ENCODE measurements at regions not wholly inside any gene's neighbourhood (a gene's known extent, or its start where the extent isn't known, plus 50 kb on each side); places are given as distances from the start of the nearest gene placed in this dataset.

DNA sequence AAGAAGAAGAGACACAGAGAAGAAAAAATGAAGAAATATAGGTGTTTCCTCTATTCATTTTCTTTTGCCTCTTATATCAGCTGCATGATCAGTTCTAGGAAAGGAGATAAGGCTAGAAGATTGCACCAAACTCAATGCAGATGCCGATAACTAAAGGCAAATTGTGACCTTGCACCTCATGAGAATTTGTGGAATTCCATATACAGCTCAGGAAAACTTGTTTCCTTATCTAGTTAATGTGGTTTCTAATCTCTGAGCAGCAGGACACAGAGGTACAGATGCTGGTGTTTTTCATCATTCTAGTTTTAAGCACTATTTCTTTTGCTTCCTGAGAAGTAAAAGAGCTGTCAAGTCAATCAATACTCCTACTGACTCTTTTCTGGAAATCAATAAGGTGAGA, 104.6 kb upstream of the NWD2 start:
- Histone ChIP-seq H3K27ac (ENCODE audit: low read depth, low read length) (no peak overlapping the region), H3K4me3 (ENCODE audit: insufficient read depth, low read depth, low read length) (no peak overlapping the region), H3K4me2 (ENCODE audit: low read length) (no peak overlapping the region), H3K9me3 (ENCODE audit: insufficient read depth, low read depth, low read length) (no peaks in the 10 kb centered on the region), H4K20me1 (ENCODE audit: insufficient read depth, low read length) (no peaks in the 10 kb centered on the region), H3K9ac (ENCODE audit: low read length) (no peak overlapping the region), H3K79me2 (ENCODE audit: insufficient read depth, low read length) (no peaks in the 10 kb centered on the region), H3K36me3 (ENCODE audit: insufficient read depth, low read length) (no peaks in the 10 kb centered on the region), H2AFZ (ENCODE audit: low read depth, low read length) (no peak overlapping the region), H3K27me3 (ENCODE audit: insufficient read depth, low read length) (no peaks in the 10 kb centered on the region), H3K4me1 (ENCODE audit: insufficient read depth, low read length) (no peaks in the 10 kb centered on the region)
- Mint-ChIP-seq H3K4me3 (ENCODE audit: unreplicated experiment) (no peak overlapping the region), H3K27ac (ENCODE audit: unreplicated experiment) (no peak overlapping the region), H3K36me3 (ENCODE audit: low read depth, unreplicated experiment) (no peaks in the 10 kb centered on the region), H3K4me1 (ENCODE audit: low read depth, unreplicated experiment) (peaks cover 4% of the 10 kb centered on the region), H3K9me3 (ENCODE audit: unreplicated experiment) (peaks cover 7% of the 10 kb centered on the region), H3K27me3 (ENCODE audit: low read depth, unreplicated experiment) (no peaks in the 10 kb centered on the region)
- no peak for FAIRE-seq
- TF ChIP-seq CTCF (IDR thresholded peaks at IDR 0.05; ENCODE audit: insufficient read depth, low read depth, low read length), result no peak
- no peak for TF ChIP-seq EZH2 (IDR thresholded peaks at IDR 0.05; ENCODE audit: insufficient read depth, low read length)
- no peak for DNase-seq (ENCODE audit: low read depth)

GRCh38 chr4:37146260-37146659, 98.3 kb upstream of the NWD2 start:
- no peak for TF ChIP-seq EZH2 (IDR thresholded peaks at IDR 0.05; ENCODE audit: insufficient read depth, low read length)
- TF ChIP-seq CTCF (IDR thresholded peaks at IDR 0.05; ENCODE audit: insufficient read depth, low read depth, low read length), result no peak
- no peaks in the 10 kb centered on the region for H3K36me3 Mint-ChIP-seq (ENCODE audit: low read depth, unreplicated experiment)
- FAIRE-seq (no peak), DNase-seq (ENCODE audit: low read depth) (no peak)
- Histone ChIP-seq H4K20me1 (ENCODE audit: insufficient read depth, low read length) (no peaks in the 10 kb centered on the region), H3K27me3 (ENCODE audit: insufficient read depth, low read length) (no peaks in the 10 kb centered on the region), H3K9me3 (ENCODE audit: insufficient read depth, low read depth, low read length) (peaks cover 2% of the 10 kb centered on the region), H3K9ac (ENCODE audit: low read length) (no peak overlapping the region), H3K27ac (ENCODE audit: low read depth, low read length) (no peak overlapping the region), H3K4me1 (ENCODE audit: insufficient read depth, low read length) (no peaks in the 10 kb centered on the region), H3K4me2 (ENCODE audit: low read length) (no peak overlapping the region), H3K79me2 (ENCODE audit: insufficient read depth, low read length) (no peaks in the 10 kb centered on the region), H3K36me3 (ENCODE audit: insufficient read depth, low read length) (no peaks in the 10 kb centered on the region), H3K4me3 (ENCODE audit: insufficient read depth, low read depth, low read length) (no peak overlapping the region), H2AFZ (ENCODE audit: low read depth, low read length) (no peak overlapping the region)
- peaks cover 4% of the 10 kb centered on the region for H3K9me3 Mint-ChIP-seq (ENCODE audit: unreplicated experiment)
- H3K4me3 Mint-ChIP-seq (ENCODE audit: unreplicated experiment), result no peak overlapping the region
- no peaks in the 10 kb centered on the region for H3K4me1 Mint-ChIP-seq (ENCODE audit: low read depth, unreplicated experiment)
- H3K27ac Mint-ChIP-seq (ENCODE audit: unreplicated experiment), result no peak overlapping the region
- H3K27me3 Mint-ChIP-seq (ENCODE audit: low read depth, unreplicated experiment), result no peaks in the 10 kb centered on the region

DNA sequence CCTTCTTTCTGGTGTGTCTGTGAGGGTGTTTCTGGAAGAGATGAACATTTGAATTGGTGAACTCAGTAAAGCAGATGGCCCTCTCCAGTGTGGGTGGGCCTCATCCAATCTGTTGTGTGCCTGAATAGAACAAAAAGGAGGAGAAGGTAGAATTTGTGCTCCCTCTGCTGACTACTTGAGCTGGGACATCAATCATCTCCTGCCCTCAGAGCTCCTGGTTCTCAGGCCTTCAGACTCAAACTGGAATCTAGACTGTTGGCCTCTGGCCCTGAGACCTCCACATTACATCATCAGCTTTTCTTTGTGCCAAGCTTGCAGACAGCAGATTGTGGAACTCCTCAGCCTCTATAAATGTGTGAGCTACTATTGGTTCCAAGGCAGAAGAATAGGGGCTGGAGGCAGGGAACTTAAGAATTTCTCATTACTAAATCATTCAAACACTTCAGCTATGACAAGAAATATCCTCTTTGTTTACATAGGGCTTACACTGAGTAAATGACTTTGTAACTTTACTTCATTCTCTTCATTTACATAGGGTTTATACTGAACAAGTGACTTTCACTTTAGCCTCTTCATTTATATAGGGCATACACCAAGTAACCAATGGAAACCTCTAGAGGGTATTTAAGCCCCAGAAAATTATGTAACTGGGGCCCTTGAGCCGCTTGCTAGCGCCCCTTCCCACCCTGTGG, 86.9 kb upstream of the NWD2 start:
- peak overlapping the region; percentile 77 for H3K27ac Mint-ChIP-seq (ENCODE audit: unreplicated experiment)
- no peaks in the 10 kb centered on the region for H3K36me3 ChIP-seq (ENCODE audit: insufficient read depth, low read length)

More for the DNA sequence above, 86.9 kb upstream of the NWD2 start:
- Mint-ChIP-seq H3K27me3 (ENCODE audit: low read depth, unreplicated experiment) (peaks cover 5% of the 10 kb centered on the region), H3K4me1 (ENCODE audit: low read depth, unreplicated experiment) (peaks cover 8% of the 10 kb centered on the region), H3K9me3 (ENCODE audit: unreplicated experiment) (no peaks in the 10 kb centered on the region), H3K4me3 (ENCODE audit: unreplicated experiment) (no peak overlapping the region), H3K36me3 (ENCODE audit: low read depth, unreplicated experiment) (no peaks in the 10 kb centered on the region)
- Histone ChIP-seq H2AFZ (ENCODE audit: low read depth, low read length) (no peak overlapping the region), H3K9me3 (ENCODE audit: insufficient read depth, low read depth, low read length) (peaks cover 3% of the 10 kb centered on the region), H3K4me2 (ENCODE audit: low read length) (no peak overlapping the region), H3K4me1 (ENCODE audit: insufficient read depth, low read length) (no peaks in the 10 kb centered on the region), H3K79me2 (ENCODE audit: insufficient read depth, low read length) (no peaks in the 10 kb centered on the region), H4K20me1 (ENCODE audit: insufficient read depth, low read length) (no peaks in the 10 kb centered on the region), H3K9ac (ENCODE audit: low read length) (no peak overlapping the region), H3K4me3 (ENCODE audit: insufficient read depth, low read depth, low read length) (no peak overlapping the region), H3K27ac (ENCODE audit: low read depth, low read length) (no peak overlapping the region), H3K27me3 (ENCODE audit: insufficient read depth, low read length) (no peaks in the 10 kb centered on the region)
- DNase-seq (ENCODE audit: low read depth) (no peak), FAIRE-seq (no peak)
- TF ChIP-seq EZH2 (IDR thresholded peaks at IDR 0.05; ENCODE audit: insufficient read depth, low read length) (no peak), CTCF (IDR thresholded peaks at IDR 0.05; ENCODE audit: insufficient read depth, low read depth, low read length) (no peak)
